ENCODE measurements at regions not wholly inside any gene's neighbourhood (a gene's known extent, or its start where the extent isn't known, plus 50 kb on each side); places are given as distances from the start of the nearest gene placed in this dataset.
A peak's percentile ranks its signal among the peaks of the same experiment; 100 is the strongest.

GRCh38 chr12:93274937-93275336 lies 102.8 kb upstream of the NUDT4 start:
- no peak for TF ChIP-seq GATA3 (IDR thresholded peaks at IDR 0.05; ENCODE audit: low read depth, low read length)
- TF ChIP-seq GATA2 (IDR thresholded peaks at IDR 0.05; ENCODE audit: low read depth, low read length): no peak

- TF ChIP-seq GATA2 (IDR thresholded peaks at IDR 0.05; ENCODE audit: low read depth, low read length) (no peak), GATA3 (IDR thresholded peaks at IDR 0.05; ENCODE audit: low read depth, low read length) (no peak)
Observed at GRCh38 chr12:93275589-93275988, 102.1 kb upstream of the NUDT4 start.

- TF ChIP-seq GATA2 (IDR thresholded peaks at IDR 0.05; ENCODE audit: low read depth, low read length): no peak
- no peak for TF ChIP-seq GATA3 (IDR thresholded peaks at IDR 0.05; ENCODE audit: low read depth, low read length)
Observed at GRCh38 chr12:93279565-93280412, 97.9 kb upstream of the NUDT4 start.

GRCh38 chr12:93287149-93287548 lies 90.6 kb upstream of the NUDT4 start:
- TF ChIP-seq GATA2 (IDR thresholded peaks at IDR 0.05; ENCODE audit: low read depth, low read length) (no peak), GATA3 (IDR thresholded peaks at IDR 0.05; ENCODE audit: low read depth, low read length) (no peak)

- TF ChIP-seq GATA2 (IDR thresholded peaks at IDR 0.05; ENCODE audit: low read depth, low read length): no peak
- TF ChIP-seq GATA3 (IDR thresholded peaks at IDR 0.05; ENCODE audit: low read depth, low read length): no peak
Observed at GRCh38 chr12:93288626-93289025, 89.1 kb upstream of the NUDT4 start.

GRCh38 chr12:93290391-93290790 lies 87.3 kb upstream of the NUDT4 start:
- no peak for TF ChIP-seq GATA3 (IDR thresholded peaks at IDR 0.05; ENCODE audit: low read depth, low read length)
- no peak for TF ChIP-seq GATA2 (IDR thresholded peaks at IDR 0.05; ENCODE audit: low read depth, low read length)

- TF ChIP-seq GATA2 (IDR thresholded peaks at IDR 0.05; ENCODE audit: low read depth, low read length) (no peak), GATA3 (IDR thresholded peaks at IDR 0.05; ENCODE audit: low read depth, low read length) (no peak)
Observed at GRCh38 chr12:93292213-93292612, 85.5 kb upstream of the NUDT4 start.

GRCh38 chr12:93292731-93293566 lies 84.8 kb upstream of the NUDT4 start:
- TF ChIP-seq GATA3 (IDR thresholded peaks at IDR 0.05; ENCODE audit: low read depth, low read length) (no peak), GATA2 (IDR thresholded peaks at IDR 0.05; ENCODE audit: low read depth, low read length) (no peak)

- TF ChIP-seq GATA2 (IDR thresholded peaks at IDR 0.05; ENCODE audit: low read depth, low read length) (no peak), GATA3 (IDR thresholded peaks at IDR 0.05; ENCODE audit: low read depth, low read length) (no peak)
Observed at GRCh38 chr12:93297032-93297431, 80.7 kb upstream of the NUDT4 start.

GRCh38 chr12:93297536-93297935 lies 80.2 kb upstream of the NUDT4 start:
- TF ChIP-seq GATA2 (IDR thresholded peaks at IDR 0.05; ENCODE audit: low read depth, low read length) (peak; percentile 68), GATA3 (IDR thresholded peaks at IDR 0.05; ENCODE audit: low read depth, low read length) (0 out of 2 replicates have a peak, but pooled peaks have one; percentile 27)

GRCh38 chr12:93299262-93299846 lies 78.4 kb upstream of the NUDT4 start:
- TF ChIP-seq GATA3 (IDR thresholded peaks at IDR 0.05; ENCODE audit: low read depth, low read length) (peak; percentile 83), GATA2 (IDR thresholded peaks at IDR 0.05; ENCODE audit: low read depth, low read length) (peak; percentile 63)

GRCh38 chr12:93300611-93301021 lies 77.1 kb upstream of the NUDT4 start:
- TF ChIP-seq GATA2 (IDR thresholded peaks at IDR 0.05; ENCODE audit: low read depth, low read length) (peak; percentile 93), GATA3 (IDR thresholded peaks at IDR 0.05; ENCODE audit: low read depth, low read length) (peak; percentile 98)

- TF ChIP-seq GATA3 (IDR thresholded peaks at IDR 0.05; ENCODE audit: low read depth, low read length) (no peak), GATA2 (IDR thresholded peaks at IDR 0.05; ENCODE audit: low read depth, low read length) (no peak)
Observed at GRCh38 chr12:93302331-93303229, 75.1 kb upstream of the NUDT4 start.

Measured in SH-SY5Y (cell line).